DND-41 (cell line): ENCODE measurements at regions not wholly inside any gene's neighbourhood (a gene's known extent, or its start where the extent isn't known, plus 50 kb on each side); places are given as distances from the start of the nearest gene placed in this dataset.

Experiments
- ATAC-seq: fragments of 200-7000 bp; cut with Tn5 transposase; 3 replicates; pipeline ENCODE4 v1.9.1; 2021; ENCODE audit warnings: low read depth; ENCODE audit not compliant: insufficient read depth
- DNase-seq: peaks from one replicate; pipeline ENCODE4 v3.0.0-alpha.2; 2020
- H2AFZ ChIP-seq: 2 replicates; pipeline ENCODE4 v1.6.0; 2012; ENCODE audit warnings: low read depth, low read length
- H3K27ac ChIP-seq: 2 replicates; pipeline ENCODE4 v1.5.1; 2012; ENCODE audit warnings: low read length, inconsistent platforms
- H3K27me3 ChIP-seq: fragments of 200-600 bp; sonication (generic); 2 replicates; pipeline ENCODE4 v1.6.0; 2012; ENCODE audit warnings: low read length, mild to moderate bottlenecking, inconsistent platforms; ENCODE audit not compliant: insufficient read depth, poor library complexity
- H3K36me3 ChIP-seq: 2 replicates; pipeline ENCODE4 v1.5.1; 2012; ENCODE audit warnings: low read length, inconsistent platforms; ENCODE audit not compliant: insufficient read depth
- H3K4me1 ChIP-seq: 2 replicates; pipeline ENCODE4 v1.5.1; 2012; ENCODE audit warnings: mild to moderate bottlenecking, low read length; ENCODE audit not compliant: insufficient read depth
- H3K4me2 ChIP-seq: 2 replicates; pipeline ENCODE4 v1.6.0; 2012; ENCODE audit warnings: mild to moderate bottlenecking, moderate library complexity, low read length, inconsistent platforms; ENCODE audit not compliant: insufficient read depth
- H3K4me3 ChIP-seq, 2 experiments: fragments of 200-600 bp in 1 of 2; shearing (Covaris generic) in 1 of 2; 2 replicates each; pipeline ENCODE4 v1.5.1; 2012 to 2016; ENCODE audit warnings: inconsistent platforms in 2 of 2, low read length in 2 of 2, mild to moderate bottlenecking in 2 of 2, low read depth in 1 of 2, moderate library complexity in 1 of 2
- H3K79me2 ChIP-seq: 2 replicates; pipeline ENCODE4 v1.6.0; 2012; ENCODE audit warnings: low read length, inconsistent platforms; ENCODE audit not compliant: insufficient read depth
- H3K9ac ChIP-seq: 2 replicates; pipeline ENCODE4 v1.6.0; 2012; ENCODE audit warnings: low read depth, mild to moderate bottlenecking, inconsistent platforms, low read length, moderate library complexity
- H3K9me3 ChIP-seq: 2 replicates; pipeline ENCODE4 v1.5.1; 2012; ENCODE audit warnings: low read length, moderate library complexity, mild to moderate bottlenecking, inconsistent platforms; ENCODE audit not compliant: insufficient read depth, severe bottlenecking
- H4K20me1 ChIP-seq: 2 replicates; pipeline ENCODE4 v1.6.0; 2012; ENCODE audit warnings: low read length; ENCODE audit not compliant: insufficient read depth
- CTCF ChIP-seq: IDR thresholded peaks from 2 replicates; pipeline ENCODE4 v1.5.1; 2012; ENCODE audit warnings: borderline replicate concordance, low read length, moderate library complexity, mild to moderate bottlenecking; ENCODE audit not compliant: poor library complexity, severe bottlenecking; ENCODE audit errors: extremely low read depth
- EZH2 ChIP-seq: IDR thresholded peaks from 3 replicates; pipeline ENCODE4 v1.6.1; 2012; ENCODE audit warnings: borderline replicate concordance, low read depth, mild to moderate bottlenecking, moderate library complexity, low read length, inconsistent platforms; ENCODE audit not compliant: severe bottlenecking

- no peak overlapping the region for H2AFZ ChIP-seq
- no peaks in the 10 kb centered on the region for H3K79me2 ChIP-seq
- no peak overlapping the region for H3K4me3 ChIP-seq
- no peak for DNase-seq
- no peaks in the 10 kb centered on the region for H3K4me1 ChIP-seq
- H3K27ac ChIP-seq = no peak overlapping the region
- H3K9me3 ChIP-seq = no peaks in the 10 kb centered on the region
- ATAC-seq = no peak
- peaks cover 17% of the 10 kb centered on the region for H3K27me3 ChIP-seq
- no peak overlapping the region for H3K9ac ChIP-seq
- H3K36me3 ChIP-seq = no peaks in the 10 kb centered on the region
- H3K4me2 ChIP-seq = no peak overlapping the region
- H4K20me1 ChIP-seq = no peaks in the 10 kb centered on the region
- no peak for TF ChIP-seq EZH2
- TF ChIP-seq CTCF = no peak
Observed at GRCh38 chr13:24008679-24009078, 111.4 kb upstream of the C1QTNF9B start.

GRCh38 chr13:24011266-24011665 lies 114.0 kb upstream of the C1QTNF9B start:
- Histone ChIP-seq H3K4me2 (no peak overlapping the region), H3K36me3 (no peaks in the 10 kb centered on the region), H3K79me2 (no peaks in the 10 kb centered on the region), H3K9ac (no peak overlapping the region), H3K27ac (no peak overlapping the region), H3K9me3 (no peaks in the 10 kb centered on the region), H4K20me1 (no peaks in the 10 kb centered on the region), H3K4me1 (no peaks in the 10 kb centered on the region), H3K27me3 (peaks cover 10% of the 10 kb centered on the region), H3K4me3 (no peak overlapping the region), H2AFZ (no peak overlapping the region)
- ATAC-seq (no peak), DNase-seq (no peak)
- no peak for TF ChIP-seq EZH2
- TF ChIP-seq CTCF = no peak

DNA sequence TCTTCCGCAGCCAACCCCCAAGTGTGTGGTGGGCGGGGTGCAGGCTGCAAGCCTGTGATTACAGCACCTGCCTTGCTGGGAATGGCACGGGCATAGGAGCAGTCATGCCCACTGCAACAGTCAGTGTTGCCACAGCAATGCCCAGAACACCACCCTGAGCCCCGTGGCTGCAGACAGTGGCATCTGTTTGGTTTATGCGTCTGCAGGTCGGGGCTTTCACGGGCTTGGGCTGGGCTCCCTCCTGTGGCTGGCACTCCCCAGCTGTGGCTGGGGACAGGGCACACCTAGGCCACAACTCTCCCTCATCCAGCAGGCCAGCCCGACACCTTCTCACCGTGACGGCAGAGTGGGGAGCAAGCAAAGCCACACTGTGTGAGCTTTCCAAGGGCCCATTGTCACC lies 115.3 kb upstream of the C1QTNF9B start:
- H3K4me3 ChIP-seq = no peak overlapping the region
- no peaks in the 10 kb centered on the region for H4K20me1 ChIP-seq
- no peak overlapping the region for H2AFZ ChIP-seq
- H3K36me3 ChIP-seq = no peaks in the 10 kb centered on the region
- no peaks in the 10 kb centered on the region for H3K9me3 ChIP-seq
- TF ChIP-seq CTCF = no peak
- TF ChIP-seq EZH2 = no peak
- no peak overlapping the region for H3K4me2 ChIP-seq
- no peak overlapping the region for H3K27ac ChIP-seq
- no peak for DNase-seq
- H3K4me1 ChIP-seq = no peaks in the 10 kb centered on the region
- H3K9ac ChIP-seq = no peak overlapping the region
- H3K27me3 ChIP-seq = peaks cover 10% of the 10 kb centered on the region
- H3K79me2 ChIP-seq = no peaks in the 10 kb centered on the region
- no peak for ATAC-seq

- no peaks in the 10 kb centered on the region for H3K36me3 ChIP-seq
- H3K27me3 ChIP-seq = peaks cover 10% of the 10 kb centered on the region
- H3K4me2 ChIP-seq = no peak overlapping the region
- no peaks in the 10 kb centered on the region for H3K4me1 ChIP-seq
- TF ChIP-seq CTCF (no peak), EZH2 (no peak)
- no peak overlapping the region for H3K4me3 ChIP-seq
- no peaks in the 10 kb centered on the region for H4K20me1 ChIP-seq
- no peak overlapping the region for H3K9ac ChIP-seq
- DNase-seq (no peak), ATAC-seq (no peak)
- no peak overlapping the region for H2AFZ ChIP-seq
- no peaks in the 10 kb centered on the region for H3K79me2 ChIP-seq
- H3K27ac ChIP-seq = no peak overlapping the region
- H3K9me3 ChIP-seq = no peaks in the 10 kb centered on the region
Observed at GRCh38 chr13:24013189-24013588, 115.9 kb upstream of the C1QTNF9B start.
